Gastrocnemius medialis (tissue), 4 donors: ENCODE measurements at regions not wholly inside any gene's neighbourhood (a gene's known extent, or its start where the extent isn't known, plus 50 kb on each side); places are given as distances from the start of the nearest gene placed in this dataset.

Experiments used
- CTCF ChIP-seq, 5 experiments: fragments of 450-650 bp in 3 of 5; fragments of 200-600 bp in 2 of 5; sonication (generic) in 2 of 5; IDR thresholded peaks in 4 of 5; conservative IDR thresholded peaks in 1 of 5; 1 replicate in 4 of 5; 2 replicates in 1 of 5; pipeline ENCODE4 v1.5.1; 2016 to 2019; ENCODE audit warnings: antibody characterized with exemption in 5 of 5, mild to moderate bottlenecking in 3 of 5, moderate library complexity in 3 of 5
- POLR2A ChIP-seq, 2 donors: fragments of 450-650 bp; IDR thresholded peaks; one replicate each; pipeline ENCODE4 v1.6.1; 2017; ENCODE audit warnings: antibody characterized with exemption in 2 of 2, mild to moderate bottlenecking in 2 of 2, moderate library complexity in 2 of 2

DNA sequence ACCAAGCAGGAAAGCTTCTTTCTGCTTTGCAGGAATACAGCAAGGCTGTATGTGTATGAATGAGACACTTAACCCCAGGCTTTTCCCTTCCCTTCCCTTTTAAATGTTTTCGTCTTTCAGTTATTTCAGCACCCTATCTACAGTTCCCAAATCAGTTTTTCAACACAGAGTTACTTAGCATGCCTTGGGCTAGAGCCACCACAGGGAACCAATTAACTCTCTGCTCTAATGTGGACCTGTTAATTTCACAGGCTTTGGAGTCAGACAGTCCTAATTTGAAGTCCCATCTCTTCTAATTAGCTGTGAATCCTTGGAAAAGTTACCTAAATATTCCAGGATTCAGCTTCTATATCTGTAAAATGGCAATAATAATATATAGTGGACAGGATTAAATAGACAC lies 89.2 kb upstream of the REG3A start:
- no peak for TF ChIP-seq CTCF (IDR thresholded peaks at IDR 0.05 in 4 of 5, conservative IDR thresholded peaks at IDR 0.05 in 1 of 5)
- no peak for TF ChIP-seq POLR2A (IDR thresholded peaks at IDR 0.05)
